ENCODE measurements at regions not wholly inside any gene's neighbourhood (a gene's known extent, or its start where the extent isn't known, plus 50 kb on each side); places are given as distances from the start of the nearest gene placed in this dataset.

DNA sequence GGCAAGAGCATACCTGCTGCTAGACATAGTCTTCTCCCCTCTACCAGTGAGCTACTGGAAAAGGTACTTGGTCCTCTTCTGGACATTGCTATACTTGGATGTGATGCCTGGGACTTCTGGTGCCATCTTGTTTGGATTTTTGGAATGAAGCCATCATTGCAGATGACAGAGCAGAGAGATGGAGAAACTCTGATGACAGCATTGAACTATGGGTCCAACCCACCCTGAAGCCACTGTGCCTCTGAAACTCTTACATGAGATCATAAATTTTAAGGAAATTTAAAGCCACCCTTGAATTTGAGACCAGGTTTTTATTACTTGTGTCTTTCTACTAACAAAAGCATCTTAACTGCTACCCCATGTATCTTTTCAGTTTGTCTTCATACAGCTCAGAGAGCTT is 151.1 kb upstream of the SMIM23 start:
- H3K27ac ChIP-seq (replicated peaks), result peak overlapping the region; percentile 32
- H3K27me3 ChIP-seq (ENCODE audit: insufficient read depth, poor library complexity, severe bottlenecking), result no peaks in the 10 kb centered on the region
- H3K4me3 ChIP-seq (replicated peaks; ENCODE audit: insufficient read depth, low read length), result no peak overlapping the region
- TF ChIP-seq GABPA (IDR thresholded peaks at IDR 0.05; ENCODE audit: low read depth) (no peak), SPI1 (IDR thresholded peaks at IDR 0.05; ENCODE audit: borderline replicate concordance, low read depth) (no peak), POLR2AphosphoS5 (IDR thresholded peaks at IDR 0.05; ENCODE audit: low read depth) (no peak)
- TF ChIP-seq, protein P1, sequence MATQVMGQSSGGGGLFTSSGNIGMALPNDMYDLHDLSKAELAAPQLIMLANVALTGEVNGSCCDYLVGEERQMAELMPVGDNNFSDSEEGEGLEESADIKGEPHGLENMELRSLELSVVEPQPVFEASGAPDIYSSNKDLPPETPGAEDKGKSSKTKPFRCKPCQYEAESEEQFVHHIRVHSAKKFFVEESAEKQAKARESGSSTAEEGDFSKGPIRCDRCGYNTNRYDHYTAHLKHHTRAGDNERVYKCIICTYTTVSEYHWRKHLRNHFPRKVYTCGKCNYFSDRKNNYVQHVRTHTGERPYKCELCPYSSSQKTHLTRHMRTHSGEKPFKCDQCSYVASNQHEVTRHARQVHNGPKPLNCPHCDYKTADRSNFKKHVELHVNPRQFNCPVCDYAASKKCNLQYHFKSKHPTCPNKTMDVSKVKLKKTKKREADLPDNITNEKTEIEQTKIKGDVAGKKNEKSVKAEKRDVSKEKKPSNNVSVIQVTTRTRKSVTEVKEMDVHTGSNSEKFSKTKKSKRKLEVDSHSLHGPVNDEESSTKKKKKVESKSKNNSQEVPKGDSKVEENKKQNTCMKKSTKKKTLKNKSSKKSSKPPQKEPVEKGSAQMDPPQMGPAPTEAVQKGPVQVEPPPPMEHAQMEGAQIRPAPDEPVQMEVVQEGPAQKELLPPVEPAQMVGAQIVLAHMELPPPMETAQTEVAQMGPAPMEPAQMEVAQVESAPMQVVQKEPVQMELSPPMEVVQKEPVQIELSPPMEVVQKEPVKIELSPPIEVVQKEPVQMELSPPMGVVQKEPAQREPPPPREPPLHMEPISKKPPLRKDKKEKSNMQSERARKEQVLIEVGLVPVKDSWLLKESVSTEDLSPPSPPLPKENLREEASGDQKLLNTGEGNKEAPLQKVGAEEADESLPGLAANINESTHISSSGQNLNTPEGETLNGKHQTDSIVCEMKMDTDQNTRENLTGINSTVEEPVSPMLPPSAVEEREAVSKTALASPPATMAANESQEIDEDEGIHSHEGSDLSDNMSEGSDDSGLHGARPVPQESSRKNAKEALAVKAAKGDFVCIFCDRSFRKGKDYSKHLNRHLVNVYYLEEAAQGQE (IDR thresholded peaks at IDR 0.05; ENCODE audit: insufficient replicate concordance, low read depth), result no peak
- TF ChIP-seq, protein P2, sequence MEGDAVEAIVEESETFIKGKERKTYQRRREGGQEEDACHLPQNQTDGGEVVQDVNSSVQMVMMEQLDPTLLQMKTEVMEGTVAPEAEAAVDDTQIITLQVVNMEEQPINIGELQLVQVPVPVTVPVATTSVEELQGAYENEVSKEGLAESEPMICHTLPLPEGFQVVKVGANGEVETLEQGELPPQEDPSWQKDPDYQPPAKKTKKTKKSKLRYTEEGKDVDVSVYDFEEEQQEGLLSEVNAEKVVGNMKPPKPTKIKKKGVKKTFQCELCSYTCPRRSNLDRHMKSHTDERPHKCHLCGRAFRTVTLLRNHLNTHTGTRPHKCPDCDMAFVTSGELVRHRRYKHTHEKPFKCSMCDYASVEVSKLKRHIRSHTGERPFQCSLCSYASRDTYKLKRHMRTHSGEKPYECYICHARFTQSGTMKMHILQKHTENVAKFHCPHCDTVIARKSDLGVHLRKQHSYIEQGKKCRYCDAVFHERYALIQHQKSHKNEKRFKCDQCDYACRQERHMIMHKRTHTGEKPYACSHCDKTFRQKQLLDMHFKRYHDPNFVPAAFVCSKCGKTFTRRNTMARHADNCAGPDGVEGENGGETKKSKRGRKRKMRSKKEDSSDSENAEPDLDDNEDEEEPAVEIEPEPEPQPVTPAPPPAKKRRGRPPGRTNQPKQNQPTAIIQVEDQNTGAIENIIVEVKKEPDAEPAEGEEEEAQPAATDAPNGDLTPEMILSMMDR (IDR thresholded peaks at IDR 0.05; ENCODE audit: insufficient read depth, low read length), result no peak
- DNase-seq (ENCODE audit: low read depth in 1 of 2, low spot score in 1 of 2), result no peak

DNA sequence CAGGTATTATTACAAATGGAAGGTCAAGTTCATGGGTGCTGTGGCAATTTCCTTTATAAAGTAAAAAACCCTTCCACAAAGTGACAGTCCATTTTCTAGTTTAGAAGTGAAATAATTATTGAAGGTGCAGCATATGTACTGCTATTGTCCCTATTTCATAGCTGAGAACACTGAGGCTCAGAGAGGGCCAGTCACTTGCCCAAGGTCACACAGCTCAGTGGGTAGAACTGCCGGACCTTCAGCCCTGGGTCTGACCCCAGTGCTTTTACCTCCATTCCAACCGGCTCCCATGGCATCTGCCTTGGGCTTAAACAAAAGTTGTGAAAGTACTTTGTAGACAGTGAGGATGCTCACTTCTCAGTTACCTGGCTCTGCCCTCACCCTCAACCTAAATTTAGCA is 150.6 kb upstream of the SMIM23 start:
- no peak for DNase-seq (ENCODE audit: low read depth in 1 of 2, low spot score in 1 of 2)

DNA sequence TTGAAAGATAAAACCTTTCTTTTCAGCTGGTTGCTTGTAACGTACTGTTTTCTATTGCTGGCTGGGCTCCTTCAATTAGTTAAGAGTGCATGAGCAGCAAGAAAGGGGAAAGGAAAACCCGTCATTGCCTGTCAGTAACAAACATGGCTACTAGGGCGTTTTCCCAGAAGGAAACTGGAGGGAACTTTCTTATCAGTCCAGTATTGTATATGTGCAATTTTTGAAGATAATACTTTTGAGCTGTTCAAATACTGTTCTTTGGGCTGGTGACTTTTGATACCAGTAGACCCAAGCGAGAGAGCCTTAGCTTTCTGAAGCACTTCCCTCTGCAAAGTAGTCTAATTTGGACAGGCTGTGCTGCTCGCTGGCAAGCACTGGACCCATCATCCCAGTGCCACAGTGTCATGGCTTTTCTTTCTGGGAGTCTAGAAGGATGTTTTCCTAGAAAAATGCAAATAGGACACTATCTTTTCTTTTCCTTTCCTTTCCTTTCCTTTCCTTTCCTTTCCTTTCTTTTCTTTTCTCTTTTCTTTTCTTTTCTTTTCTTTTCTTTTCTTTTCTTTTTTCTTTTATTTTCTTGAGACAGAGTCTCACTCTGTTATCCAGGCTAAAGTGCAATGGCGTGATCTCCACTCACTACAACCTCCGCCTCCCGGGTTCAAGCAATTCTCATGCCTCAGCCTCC is 149.9 kb upstream of the SMIM23 start:
- TF ChIP-seq, protein P2 (IDR thresholded peaks at IDR 0.05; ENCODE audit: insufficient read depth, low read length), result no peak
- TF ChIP-seq, protein P1 (IDR thresholded peaks at IDR 0.05; ENCODE audit: insufficient replicate concordance, low read depth), result no peak
- TF ChIP-seq SPI1 (IDR thresholded peaks at IDR 0.05; ENCODE audit: borderline replicate concordance, low read depth) (no peak), POLR2AphosphoS5 (IDR thresholded peaks at IDR 0.05; ENCODE audit: low read depth) (no peak), GABPA (IDR thresholded peaks at IDR 0.05; ENCODE audit: low read depth) (no peak)
- Histone ChIP-seq H3K27ac (replicated peaks) (peak overlapping the region; percentile 32), H3K27me3 (ENCODE audit: insufficient read depth, poor library complexity, severe bottlenecking) (no peaks in the 10 kb centered on the region), H3K4me3 (replicated peaks; ENCODE audit: insufficient read depth, low read length) (no peak overlapping the region)
- no peak for DNase-seq (ENCODE audit: low read depth in 1 of 2, low spot score in 1 of 2)

More for the DNA sequence above, 150.6 kb upstream of the SMIM23 start:
- TF ChIP-seq, protein P2 (IDR thresholded peaks at IDR 0.05; ENCODE audit: insufficient read depth, low read length), result no peak
- TF ChIP-seq, protein P1 (IDR thresholded peaks at IDR 0.05; ENCODE audit: insufficient replicate concordance, low read depth), result no peak
- no peak for TF ChIP-seq SPI1 (IDR thresholded peaks at IDR 0.05; ENCODE audit: borderline replicate concordance, low read depth)
- no peak for TF ChIP-seq GABPA (IDR thresholded peaks at IDR 0.05; ENCODE audit: low read depth)
- no peak for TF ChIP-seq POLR2AphosphoS5 (IDR thresholded peaks at IDR 0.05; ENCODE audit: low read depth)
- H3K27ac ChIP-seq (replicated peaks), result peak overlapping the region; percentile 32
- no peaks in the 10 kb centered on the region for H3K27me3 ChIP-seq (ENCODE audit: insufficient read depth, poor library complexity, severe bottlenecking)
- no peak overlapping the region for H3K4me3 ChIP-seq (replicated peaks; ENCODE audit: insufficient read depth, low read length)

Measured in HL-60 (cell line).